ENCODE measurements at regions not wholly inside any gene's neighbourhood (a gene's known extent, or its start where the extent isn't known, plus 50 kb on each side); places are given as distances from the start of the nearest gene placed in this dataset.

DNA sequence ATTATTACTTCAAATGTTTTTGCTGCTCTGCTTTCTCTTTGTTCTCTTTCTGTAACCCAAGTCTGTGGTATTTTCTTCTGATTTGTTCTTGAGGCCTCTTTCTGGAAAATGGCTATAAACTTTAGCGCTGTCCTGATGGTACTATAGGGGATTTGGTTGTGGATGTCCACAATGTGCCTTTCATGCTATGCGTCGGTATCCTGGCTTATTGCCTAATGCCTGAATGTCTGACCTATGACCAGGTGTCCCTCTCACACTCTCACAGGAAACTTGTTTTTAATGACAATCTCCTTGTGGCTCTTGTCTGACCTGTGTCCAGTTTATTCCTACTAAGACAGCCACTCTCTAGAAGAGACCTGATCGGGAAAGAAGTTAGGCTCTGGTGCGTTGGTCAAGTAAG lies 222.4 kb upstream of the NR3C2 start:
- H3K4me1 ChIP-seq (ENCODE audit: control insufficient read depth in 2 of 2, insufficient read depth in 2 of 2, low read length in 2 of 2) = no peaks in the 10 kb centered on the region
- no peaks in the 10 kb centered on the region for H3K36me3 ChIP-seq (replicated peaks in 1 of 2; ENCODE audit: control extremely low read depth in 1 of 2, control insufficient read depth in 1 of 2, extremely low read depth in 1 of 2, insufficient read depth in 2 of 2, low read length in 1 of 2)
- H3K79me2 ChIP-seq (ENCODE audit: control insufficient read depth, insufficient read depth, low read length) = no peaks in the 10 kb centered on the region
- no peaks in the 10 kb centered on the region for H3K27me3 ChIP-seq (replicated peaks in 1 of 4; ENCODE audit: control extremely low read depth in 1 of 4, control insufficient read depth in 3 of 4, insufficient read depth in 4 of 4, low read length in 3 of 4)
- H2AFZ ChIP-seq (ENCODE audit: insufficient read depth, low read depth, low read length, poor library complexity, severe bottlenecking) = no peak overlapping the region
- WGBS (ENCODE audit: insufficient coverage) = 100% methylated on average over 2 of the region's 5 CpGs
- Mint-ChIP-seq H3K27me3 (no peaks in the 10 kb centered on the region), H3K27ac (no peak overlapping the region), H3K9me3 (ENCODE audit: insufficient read depth) (no peaks in the 10 kb centered on the region), H3K4me3 (no peak overlapping the region), H3K4me1 (no peaks in the 10 kb centered on the region)
- ChIA-PET POLR2A (no interaction called here), CTCF (no interaction called here)
- no peak overlapping the region for H3K4me2 ChIP-seq (replicated peaks; ENCODE audit: low read depth, low read length, poor library complexity, severe bottlenecking)
- intact Hi-C loops (cut with micrococcal nuclease) = no loop called here
- no peak for DNase-seq
- ATAC-seq (ENCODE audit: low read depth) = no peak
- no peak overlapping the region for H3K9ac ChIP-seq (ENCODE audit: low read length)
- H3K4me3 ChIP-seq (ENCODE audit: control extremely low read depth in 1 of 5, extremely low read depth in 1 of 5, insufficient read depth in 1 of 5, low read depth in 2 of 5, low read length in 4 of 5) = no peak overlapping the region
- peaks cover 0 to 1% (median 0%) of the 10 kb centered on the region in 3 donors for H3K9me3 ChIP-seq (ENCODE audit: control extremely low read depth in 1 of 3, control insufficient read depth in 2 of 3, insufficient read depth in 1 of 3, low read length in 2 of 3)
- no peak overlapping the region for H3K27ac ChIP-seq (ENCODE audit: low read length in 2 of 2)
- H4K20me1 ChIP-seq (ENCODE audit: control insufficient read depth, insufficient read depth, low read length, poor library complexity, severe bottlenecking) = no peaks in the 10 kb centered on the region
- TF ChIP-seq, protein P1, sequence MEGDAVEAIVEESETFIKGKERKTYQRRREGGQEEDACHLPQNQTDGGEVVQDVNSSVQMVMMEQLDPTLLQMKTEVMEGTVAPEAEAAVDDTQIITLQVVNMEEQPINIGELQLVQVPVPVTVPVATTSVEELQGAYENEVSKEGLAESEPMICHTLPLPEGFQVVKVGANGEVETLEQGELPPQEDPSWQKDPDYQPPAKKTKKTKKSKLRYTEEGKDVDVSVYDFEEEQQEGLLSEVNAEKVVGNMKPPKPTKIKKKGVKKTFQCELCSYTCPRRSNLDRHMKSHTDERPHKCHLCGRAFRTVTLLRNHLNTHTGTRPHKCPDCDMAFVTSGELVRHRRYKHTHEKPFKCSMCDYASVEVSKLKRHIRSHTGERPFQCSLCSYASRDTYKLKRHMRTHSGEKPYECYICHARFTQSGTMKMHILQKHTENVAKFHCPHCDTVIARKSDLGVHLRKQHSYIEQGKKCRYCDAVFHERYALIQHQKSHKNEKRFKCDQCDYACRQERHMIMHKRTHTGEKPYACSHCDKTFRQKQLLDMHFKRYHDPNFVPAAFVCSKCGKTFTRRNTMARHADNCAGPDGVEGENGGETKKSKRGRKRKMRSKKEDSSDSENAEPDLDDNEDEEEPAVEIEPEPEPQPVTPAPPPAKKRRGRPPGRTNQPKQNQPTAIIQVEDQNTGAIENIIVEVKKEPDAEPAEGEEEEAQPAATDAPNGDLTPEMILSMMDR (IDR thresholded peaks at IDR 0.05) = no peak

DNA sequence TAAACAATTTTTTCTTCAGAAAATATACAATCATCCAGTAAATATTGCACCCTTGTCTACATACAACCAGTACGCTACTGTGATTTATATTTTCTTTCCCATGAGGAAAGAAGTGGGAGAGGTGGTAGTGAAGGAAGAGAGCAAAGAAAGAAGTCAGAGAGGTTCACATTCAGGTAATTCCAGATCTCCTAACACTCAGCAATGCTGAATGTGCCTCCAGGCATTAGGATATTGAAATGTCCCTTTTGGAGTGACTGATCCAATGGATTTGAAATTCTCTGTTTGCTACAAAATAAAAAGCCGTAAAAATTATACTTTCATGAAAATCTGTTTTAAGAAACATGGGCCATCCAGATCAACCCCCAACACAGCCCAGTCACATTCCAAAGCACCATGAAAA lies 211.9 kb upstream of the NR3C2 start:
- Histone ChIP-seq H2AFZ (ENCODE audit: insufficient read depth, low read depth, low read length, poor library complexity, severe bottlenecking) (no peak overlapping the region), H3K9ac (ENCODE audit: low read length) (no peak overlapping the region), H4K20me1 (ENCODE audit: control insufficient read depth, insufficient read depth, low read length, poor library complexity, severe bottlenecking) (no peaks in the 10 kb centered on the region), H3K4me1 (ENCODE audit: control insufficient read depth in 2 of 2, insufficient read depth in 2 of 2, low read length in 2 of 2) (no peaks in the 10 kb centered on the region), H3K4me3 (ENCODE audit: control extremely low read depth in 1 of 5, extremely low read depth in 1 of 5, insufficient read depth in 1 of 5, low read depth in 2 of 5, low read length in 4 of 5) (no peak overlapping the region), H3K27me3 (replicated peaks in 1 of 4; ENCODE audit: control extremely low read depth in 1 of 4, control insufficient read depth in 3 of 4, insufficient read depth in 4 of 4, low read length in 3 of 4) (no peaks in the 10 kb centered on the region), H3K9me3 (ENCODE audit: control extremely low read depth in 1 of 3, control insufficient read depth in 2 of 3, insufficient read depth in 1 of 3, low read length in 2 of 3) (no peaks in the 10 kb centered on the region), H3K79me2 (ENCODE audit: control insufficient read depth, insufficient read depth, low read length) (no peaks in the 10 kb centered on the region), H3K27ac (ENCODE audit: low read length in 2 of 2) (no peak overlapping the region), H3K4me2 (replicated peaks; ENCODE audit: low read depth, low read length, poor library complexity, severe bottlenecking) (no peak overlapping the region), H3K36me3 (replicated peaks in 1 of 2; ENCODE audit: control extremely low read depth in 1 of 2, control insufficient read depth in 1 of 2, extremely low read depth in 1 of 2, insufficient read depth in 2 of 2, low read length in 1 of 2) (no peaks in the 10 kb centered on the region)
- ChIA-PET POLR2A (no interaction called here), CTCF (no interaction called here)
- no peaks in the 10 kb centered on the region for H3K27me3 Mint-ChIP-seq
- no peak for TF ChIP-seq EZH2 (IDR thresholded peaks at IDR 0.05; ENCODE audit: borderline replicate concordance, insufficient read depth, low read depth, low read length, poor library complexity, severe bottlenecking)
- TF ChIP-seq, protein P1 (IDR thresholded peaks at IDR 0.05) = no peak
- WGBS (ENCODE audit: insufficient coverage) = no CpG with 5 or more reads among the region's 2 CpGs
- H3K4me1 Mint-ChIP-seq = no peaks in the 10 kb centered on the region
- no peak for ATAC-seq (ENCODE audit: low read depth)
- H3K4me3 Mint-ChIP-seq = no peak overlapping the region
- intact Hi-C loops (cut with micrococcal nuclease) = no loop called here
- DNase-seq = no peak
- no peak overlapping the region for H3K27ac Mint-ChIP-seq
- no peaks in the 10 kb centered on the region for H3K9me3 Mint-ChIP-seq (ENCODE audit: insufficient read depth)

Measured in B cell (primary cell).